GM21529 (cell line): ENCODE measurements at regions not wholly inside any gene's neighbourhood (a gene's known extent, or its start where the extent isn't known, plus 50 kb on each side); places are given as distances from the start of the nearest gene placed in this dataset.

Source experiments
- ATAC-seq: cut with Tn5 transposase; IDR thresholded peaks from one replicate; pipeline ENCODE4 v1.9.1; 2021; ENCODE audit not compliant: unreplicated experiment

GRCh38 chr20:11539450-11539849 is 378.2 kb upstream of the BTBD3 start:
- ATAC-seq, result no peak

GRCh38 chr20:11540558-11540957 is 377.1 kb upstream of the BTBD3 start:
- no peak for ATAC-seq

- no peak for ATAC-seq
These were observed 375.0 kb upstream of the BTBD3 start for GRCh38 chr20:11542645-11543044.

GRCh38 chr20:11544029-11544678 is 373.5 kb upstream of the BTBD3 start:
- peak; percentile 57 for ATAC-seq

- no peak for ATAC-seq
These were observed 370.8 kb upstream of the BTBD3 start for GRCh38 chr20:11546939-11547338.

- no peak for ATAC-seq
These were observed 368.3 kb upstream of the BTBD3 start for GRCh38 chr20:11549172-11550103.

- no peak for ATAC-seq
These were observed 366.9 kb upstream of the BTBD3 start for GRCh38 chr20:11550657-11551338.

GRCh38 chr20:11551479-11551878 is 366.2 kb upstream of the BTBD3 start:
- ATAC-seq, result no peak

GRCh38 chr20:11553603-11554002 is 364.1 kb upstream of the BTBD3 start:
- no peak for ATAC-seq

- ATAC-seq, result no peak
These were observed 362.2 kb upstream of the BTBD3 start for GRCh38 chr20:11555510-11555909.

- ATAC-seq, result no peak
These were observed 361.3 kb upstream of the BTBD3 start for GRCh38 chr20:11556410-11556809.

- no peak for ATAC-seq
These were observed 353.2 kb upstream of the BTBD3 start for GRCh38 chr20:11564491-11564890.

GRCh38 chr20:11569163-11569562 is 348.5 kb upstream of the BTBD3 start:
- ATAC-seq, result no peak

GRCh38 chr20:11573507-11573906 is 344.2 kb upstream of the BTBD3 start:
- no peak for ATAC-seq

- no peak for ATAC-seq
These were observed 336.4 kb upstream of the BTBD3 start for GRCh38 chr20:11581271-11581670.

- ATAC-seq, result no peak
These were observed 335.6 kb upstream of the BTBD3 start for GRCh38 chr20:11582060-11582459.

GRCh38 chr20:11585752-11586352 is 331.8 kb upstream of the BTBD3 start:
- no peak for ATAC-seq

- ATAC-seq, result no peak
These were observed 328.8 kb upstream of the BTBD3 start for GRCh38 chr20:11588875-11589274.

GRCh38 chr20:11591965-11592364 is 325.7 kb upstream of the BTBD3 start:
- ATAC-seq, result no peak

GRCh38 chr20:11604339-11604738 is 313.4 kb upstream of the BTBD3 start:
- ATAC-seq, result no peak

GRCh38 chr20:11607047-11607446 is 310.6 kb upstream of the BTBD3 start:
- ATAC-seq, result no peak
